ENCODE measurements at regions not wholly inside any gene's neighbourhood (a gene's known extent, or its start where the extent isn't known, plus 50 kb on each side); places are given as distances from the start of the nearest gene placed in this dataset.

DNA sequence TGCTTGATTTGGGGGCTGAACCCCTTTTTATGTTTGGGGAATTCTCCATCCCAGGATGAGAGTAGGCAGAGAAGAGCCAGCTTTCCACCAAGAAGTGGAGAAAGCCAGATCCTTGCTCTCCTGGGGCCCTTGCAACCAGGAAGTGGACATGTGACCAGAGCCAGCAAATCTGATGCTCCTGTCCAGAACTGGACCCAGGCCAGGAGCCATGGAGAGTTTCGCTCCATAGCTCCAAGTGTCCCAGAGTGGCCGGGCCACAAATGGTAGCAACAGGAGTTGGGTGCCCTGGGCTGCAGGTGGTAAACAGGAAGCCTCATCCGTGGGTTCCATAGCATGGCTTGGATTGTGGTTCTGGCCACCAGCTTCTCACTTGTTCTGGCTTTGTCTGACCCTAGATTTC lies 93.9 kb upstream of the CD82 start:
- TF ChIP-seq POLR2A (IDR thresholded peaks at IDR 0.05) (no peak), POLR2AphosphoS5 (IDR thresholded peaks at IDR 0.05) (no peak)
- TF ChIP-seq, protein P1, sequence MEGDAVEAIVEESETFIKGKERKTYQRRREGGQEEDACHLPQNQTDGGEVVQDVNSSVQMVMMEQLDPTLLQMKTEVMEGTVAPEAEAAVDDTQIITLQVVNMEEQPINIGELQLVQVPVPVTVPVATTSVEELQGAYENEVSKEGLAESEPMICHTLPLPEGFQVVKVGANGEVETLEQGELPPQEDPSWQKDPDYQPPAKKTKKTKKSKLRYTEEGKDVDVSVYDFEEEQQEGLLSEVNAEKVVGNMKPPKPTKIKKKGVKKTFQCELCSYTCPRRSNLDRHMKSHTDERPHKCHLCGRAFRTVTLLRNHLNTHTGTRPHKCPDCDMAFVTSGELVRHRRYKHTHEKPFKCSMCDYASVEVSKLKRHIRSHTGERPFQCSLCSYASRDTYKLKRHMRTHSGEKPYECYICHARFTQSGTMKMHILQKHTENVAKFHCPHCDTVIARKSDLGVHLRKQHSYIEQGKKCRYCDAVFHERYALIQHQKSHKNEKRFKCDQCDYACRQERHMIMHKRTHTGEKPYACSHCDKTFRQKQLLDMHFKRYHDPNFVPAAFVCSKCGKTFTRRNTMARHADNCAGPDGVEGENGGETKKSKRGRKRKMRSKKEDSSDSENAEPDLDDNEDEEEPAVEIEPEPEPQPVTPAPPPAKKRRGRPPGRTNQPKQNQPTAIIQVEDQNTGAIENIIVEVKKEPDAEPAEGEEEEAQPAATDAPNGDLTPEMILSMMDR (IDR thresholded peaks at IDR 0.05), result no peak

All from stomach (tissue), 4 donors.